Fibroblast of lung (primary cell): ENCODE measurements at regions not wholly inside any gene's neighbourhood (a gene's known extent, or its start where the extent isn't known, plus 50 kb on each side); places are given as distances from the start of the nearest gene placed in this dataset.

Source experiments
- DNase-seq, 2 donors: peaks; one replicate each; pipeline versions ENCODE4 v3.0.0 to v3.0.0-alpha.2; 2010; ENCODE audit warnings: low read depth in 2 of 2
- H2AFZ ChIP-seq: 2 replicates; pipeline ENCODE4 v1.5.1; 2012; ENCODE audit warnings: low read length, control low read depth, inconsistent platforms
- H3K27ac ChIP-seq: 2 replicates; pipeline ENCODE4 v1.5.1; 2011; ENCODE audit warnings: low read length, control low read depth; ENCODE audit not compliant: insufficient read depth
- H3K27me3 ChIP-seq: 2 replicates; pipeline ENCODE4 v1.5.1; 2011; ENCODE audit warnings: mild to moderate bottlenecking, low read length; ENCODE audit not compliant: control insufficient read depth, insufficient read depth
- H3K36me3 ChIP-seq: 2 replicates; pipeline ENCODE4 v1.5.1; 2011; ENCODE audit warnings: low read length; ENCODE audit not compliant: control insufficient read depth, insufficient read depth
- H3K4me1 ChIP-seq: 2 replicates; pipeline ENCODE4 v1.5.1; 2011; ENCODE audit warnings: low read length; ENCODE audit not compliant: control insufficient read depth, insufficient read depth; ENCODE audit errors: extremely low read depth
- H3K4me2 ChIP-seq: 2 replicates; pipeline ENCODE4 v1.5.1; 2011; ENCODE audit warnings: low read length, control low read depth; ENCODE audit not compliant: insufficient read depth; ENCODE audit errors: extremely low read depth
- H3K4me3 ChIP-seq, 4 experiments: fragments of 200-600 bp in 1 of 4; sonication (generic) in 1 of 4; replicated peaks in 1 of 4; 2 replicates each; pipeline ENCODE4 v1.5.1; 2011 to 2016; ENCODE audit warnings: low read length in 4 of 4, low read depth in 3 of 4, mild to moderate bottlenecking in 3 of 4, control low read depth in 2 of 4, inconsistent platforms in 1 of 4, mixed read lengths in 1 of 4; ENCODE audit not compliant: insufficient read depth in 1 of 4; ENCODE audit errors: control extremely low read depth in 1 of 4
- H3K79me2 ChIP-seq: 2 replicates; pipeline ENCODE4 v1.5.1; 2012; ENCODE audit warnings: mild to moderate bottlenecking, low read length, inconsistent platforms; ENCODE audit not compliant: control insufficient read depth, insufficient read depth
- H3K9ac ChIP-seq: 2 replicates; pipeline ENCODE4 v1.5.1; 2011; ENCODE audit warnings: mild to moderate bottlenecking, low read length, control low read depth; ENCODE audit not compliant: insufficient read depth
- H3K9me3 ChIP-seq: 2 replicates; pipeline ENCODE4 v1.5.1; 2012; ENCODE audit warnings: low read depth, low read length; ENCODE audit not compliant: control insufficient read depth, insufficient read depth
- H4K20me1 ChIP-seq: 2 replicates; pipeline ENCODE4 v1.5.1; 2011; ENCODE audit warnings: low read length; ENCODE audit not compliant: control insufficient read depth, insufficient read depth; ENCODE audit errors: extremely low read depth
- EZH2 ChIP-seq: IDR thresholded peaks from 2 replicates; pipeline ENCODE4 v1.5.1; 2012; ENCODE audit warnings: low read length, control low read depth, mild to moderate bottlenecking; ENCODE audit errors: missing control alignments
- TF ChIP-seq, protein P1 (sequence below), 2 donors: IDR thresholded peaks in 1 of 2; conservative IDR thresholded peaks in 1 of 2; 1 replicate in 1 of 2; 2 replicates in 1 of 2; pipeline ENCODE4 v1.5.1; 2011 to 2012; ENCODE audit warnings: low read length in 2 of 2, control low read depth in 1 of 2, inconsistent platforms in 1 of 2, low read depth in 1 of 2, mild to moderate bottlenecking in 1 of 2

DNA sequence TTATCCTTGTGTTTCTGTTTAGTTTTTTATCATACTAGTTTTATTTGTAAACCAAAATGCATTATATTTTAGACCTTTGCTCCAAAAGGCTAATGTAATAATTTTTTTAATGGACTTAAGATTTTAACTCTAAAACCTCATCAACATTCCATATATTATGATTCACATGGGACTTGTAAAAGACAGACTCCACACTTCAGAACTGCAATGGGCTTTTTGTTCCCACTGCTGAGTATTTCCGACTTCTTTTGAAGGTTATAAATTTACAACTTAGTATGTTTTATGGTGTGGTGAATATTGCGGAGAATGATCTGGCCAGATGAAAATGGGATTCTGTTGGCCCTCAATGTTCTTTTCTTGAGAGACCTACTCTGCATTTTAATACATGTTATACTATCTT is 678.5 kb downstream of the USP25 start:
- Histone ChIP-seq H2AFZ (no peak overlapping the region), H3K79me2 (no peaks in the 10 kb centered on the region), H4K20me1 (no peaks in the 10 kb centered on the region), H3K9ac (no peak overlapping the region), H3K4me2 (no peak overlapping the region), H3K36me3 (no peaks in the 10 kb centered on the region), H3K4me3 (no peak overlapping the region), H3K27ac (no peak overlapping the region), H3K9me3 (no peaks in the 10 kb centered on the region), H3K4me1 (no peaks in the 10 kb centered on the region), H3K27me3 (no peaks in the 10 kb centered on the region)
- peak in 1 of 2 donors; percentile 64 for DNase-seq
- TF ChIP-seq, protein P1, sequence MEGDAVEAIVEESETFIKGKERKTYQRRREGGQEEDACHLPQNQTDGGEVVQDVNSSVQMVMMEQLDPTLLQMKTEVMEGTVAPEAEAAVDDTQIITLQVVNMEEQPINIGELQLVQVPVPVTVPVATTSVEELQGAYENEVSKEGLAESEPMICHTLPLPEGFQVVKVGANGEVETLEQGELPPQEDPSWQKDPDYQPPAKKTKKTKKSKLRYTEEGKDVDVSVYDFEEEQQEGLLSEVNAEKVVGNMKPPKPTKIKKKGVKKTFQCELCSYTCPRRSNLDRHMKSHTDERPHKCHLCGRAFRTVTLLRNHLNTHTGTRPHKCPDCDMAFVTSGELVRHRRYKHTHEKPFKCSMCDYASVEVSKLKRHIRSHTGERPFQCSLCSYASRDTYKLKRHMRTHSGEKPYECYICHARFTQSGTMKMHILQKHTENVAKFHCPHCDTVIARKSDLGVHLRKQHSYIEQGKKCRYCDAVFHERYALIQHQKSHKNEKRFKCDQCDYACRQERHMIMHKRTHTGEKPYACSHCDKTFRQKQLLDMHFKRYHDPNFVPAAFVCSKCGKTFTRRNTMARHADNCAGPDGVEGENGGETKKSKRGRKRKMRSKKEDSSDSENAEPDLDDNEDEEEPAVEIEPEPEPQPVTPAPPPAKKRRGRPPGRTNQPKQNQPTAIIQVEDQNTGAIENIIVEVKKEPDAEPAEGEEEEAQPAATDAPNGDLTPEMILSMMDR (conservative IDR thresholded peaks at IDR 0.05 in 1 of 2, IDR thresholded peaks at IDR 0.05 in 1 of 2; ENCODE audit: low read depth in 1 of 2, low read length in 2 of 2) = no peak
- no peak for TF ChIP-seq EZH2

DNA sequence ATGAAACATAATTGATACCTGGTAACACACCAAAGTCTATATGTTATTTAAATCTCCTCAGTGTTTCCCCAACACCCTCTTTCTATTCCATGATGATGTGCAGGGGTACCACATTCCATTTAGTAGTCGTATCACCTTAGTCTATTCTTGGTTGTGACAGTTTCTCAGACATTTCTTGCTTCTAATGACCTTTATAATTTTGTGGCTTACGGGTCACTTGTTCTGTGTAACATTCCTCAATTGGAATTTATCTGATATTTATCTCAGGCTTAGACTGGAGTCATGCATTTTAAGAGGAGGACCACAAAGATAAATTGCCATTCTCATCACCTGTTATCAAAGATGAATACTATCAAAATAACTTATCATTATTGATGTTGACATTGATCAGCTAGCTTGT is 679.6 kb downstream of the USP25 start:
- Histone ChIP-seq H3K27me3 (no peaks in the 10 kb centered on the region), H3K4me1 (no peaks in the 10 kb centered on the region), H3K9ac (no peak overlapping the region), H3K27ac (no peak overlapping the region), H3K36me3 (no peaks in the 10 kb centered on the region), H3K4me2 (no peak overlapping the region), H3K9me3 (no peaks in the 10 kb centered on the region), H2AFZ (no peak overlapping the region), H3K79me2 (no peaks in the 10 kb centered on the region), H3K4me3 (no peak overlapping the region), H4K20me1 (no peaks in the 10 kb centered on the region)
- TF ChIP-seq, protein P1 (conservative IDR thresholded peaks at IDR 0.05 in 1 of 2, IDR thresholded peaks at IDR 0.05 in 1 of 2; ENCODE audit: low read depth in 1 of 2, low read length in 2 of 2) = no peak
- no peak for TF ChIP-seq EZH2
- DNase-seq = peak in 1 of 2 donors; percentile 69

DNA sequence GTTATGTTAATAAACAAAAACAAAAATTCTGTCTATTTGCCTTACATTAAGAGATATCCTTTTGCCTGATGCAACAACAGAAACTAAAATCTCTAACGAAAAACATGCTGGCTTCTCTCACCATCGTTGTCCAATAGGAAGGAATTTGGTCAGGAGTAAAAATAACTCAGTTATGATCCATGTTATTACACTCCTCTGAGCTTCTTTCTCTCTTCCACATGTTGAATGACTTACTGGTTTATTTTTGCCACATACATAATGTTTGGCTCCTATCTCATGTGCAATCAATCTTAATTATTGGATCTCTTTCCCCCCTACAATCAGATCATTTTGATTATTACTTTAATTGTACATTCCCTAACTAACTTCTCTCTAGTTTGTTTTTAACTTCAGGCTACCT is 688.4 kb downstream of the USP25 start:
- DNase-seq = peak; percentile 15 to 66
- no peak overlapping the region for H3K27ac ChIP-seq
- H4K20me1 ChIP-seq = no peaks in the 10 kb centered on the region
- no peaks in the 10 kb centered on the region for H3K36me3 ChIP-seq
- H3K79me2 ChIP-seq = no peaks in the 10 kb centered on the region
- H2AFZ ChIP-seq = no peak overlapping the region
- no peak overlapping the region for H3K9ac ChIP-seq
- no peaks in the 10 kb centered on the region for H3K9me3 ChIP-seq
- H3K4me1 ChIP-seq = no peaks in the 10 kb centered on the region
- H3K27me3 ChIP-seq = no peaks in the 10 kb centered on the region
- TF ChIP-seq, protein P1 (conservative IDR thresholded peaks at IDR 0.05 in 1 of 2, IDR thresholded peaks at IDR 0.05 in 1 of 2; ENCODE audit: low read depth in 1 of 2, low read length in 2 of 2) = no peak
- H3K4me2 ChIP-seq = no peak overlapping the region
- H3K4me3 ChIP-seq = no peak overlapping the region
